ENCODE measurements at regions not wholly inside any gene's neighbourhood (a gene's known extent, or its start where the extent isn't known, plus 50 kb on each side); places are given as distances from the start of the nearest gene placed in this dataset.

GRCh38 chr13:60798503-60798902 lies 401.5 kb downstream of the TDRD3 start:
- DNase-seq (ENCODE audit: low read depth): no peak
- H3K4me3 ChIP-seq (ENCODE audit: low read depth, low read length): no peak overlapping the region
- no peak for TF ChIP-seq CTCF (IDR thresholded peaks at IDR 0.05; ENCODE audit: control insufficient read depth, extremely low read depth, insufficient read depth)

GRCh38 chr13:60797112-60797511 lies 400.1 kb downstream of the TDRD3 start:
- TF ChIP-seq CTCF (IDR thresholded peaks at IDR 0.05; ENCODE audit: control insufficient read depth, extremely low read depth, insufficient read depth): no peak
- DNase-seq (ENCODE audit: low read depth): no peak
- H3K4me3 ChIP-seq (ENCODE audit: low read depth, low read length): no peak overlapping the region

GRCh38 chr13:60794751-60795150 lies 397.7 kb downstream of the TDRD3 start:
- no peak for TF ChIP-seq CTCF (IDR thresholded peaks at IDR 0.05; ENCODE audit: control insufficient read depth, extremely low read depth, insufficient read depth)
- DNase-seq (ENCODE audit: low read depth): no peak
- H3K4me3 ChIP-seq (ENCODE audit: low read depth, low read length): no peak overlapping the region

- H3K4me3 ChIP-seq (ENCODE audit: low read depth, low read length): no peak overlapping the region
- TF ChIP-seq CTCF (IDR thresholded peaks at IDR 0.05; ENCODE audit: control insufficient read depth, extremely low read depth, insufficient read depth): no peak
- DNase-seq (ENCODE audit: low read depth): no peak
Observed at GRCh38 chr13:60790620-60791019, 393.6 kb downstream of the TDRD3 start.

- peak; percentile 2 for DNase-seq (ENCODE audit: low read depth)
- no peak overlapping the region for H3K4me3 ChIP-seq (ENCODE audit: low read depth, low read length)
- no peak for TF ChIP-seq CTCF (IDR thresholded peaks at IDR 0.05; ENCODE audit: control insufficient read depth, extremely low read depth, insufficient read depth)
Observed at GRCh38 chr13:60788156-60788829, 391.3 kb downstream of the TDRD3 start.

GRCh38 chr13:60787083-60787482 lies 390.1 kb downstream of the TDRD3 start:
- no peak for TF ChIP-seq CTCF (IDR thresholded peaks at IDR 0.05; ENCODE audit: control insufficient read depth, extremely low read depth, insufficient read depth)
- no peak for DNase-seq (ENCODE audit: low read depth)
- H3K4me3 ChIP-seq (ENCODE audit: low read depth, low read length): no peak overlapping the region

- TF ChIP-seq CTCF (IDR thresholded peaks at IDR 0.05; ENCODE audit: control insufficient read depth, extremely low read depth, insufficient read depth): no peak
- no peak overlapping the region for H3K4me3 ChIP-seq (ENCODE audit: low read depth, low read length)
- no peak for DNase-seq (ENCODE audit: low read depth)
Observed at GRCh38 chr13:60772726-60773125, 375.7 kb downstream of the TDRD3 start.

Measured in LNCaP clone FGC (cell line).